ENCODE measurements at regions not wholly inside any gene's neighbourhood (a gene's known extent, or its start where the extent isn't known, plus 50 kb on each side); places are given as distances from the start of the nearest gene placed in this dataset.
A peak's percentile ranks its signal among the peaks of the same experiment; 100 is the strongest.

DNA sequence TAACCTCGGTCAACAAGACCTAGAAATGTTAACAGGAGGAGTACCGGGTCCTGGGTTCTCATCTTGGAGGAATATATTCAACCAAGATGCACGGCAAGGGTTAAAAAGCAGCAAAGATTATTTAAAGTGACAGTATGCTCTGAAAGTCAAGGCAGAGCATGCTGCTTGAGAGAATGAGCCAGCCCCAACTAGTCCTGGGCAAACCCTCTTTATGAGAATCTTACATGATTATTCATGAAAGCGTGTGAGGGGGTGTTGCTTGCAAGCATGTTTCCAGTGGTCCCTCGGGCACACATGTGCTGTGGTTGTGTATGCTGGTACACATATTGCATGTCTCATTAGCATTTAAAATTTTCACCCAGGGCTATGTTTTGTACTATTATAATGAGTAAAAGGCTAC is 1445.6 kb downstream of the SI start:
- no peaks in the 10 kb centered on the region for H3K4me1 ChIP-seq (ENCODE audit: insufficient read depth, low read length, severe bottlenecking)
- no peak overlapping the region for H3K9ac ChIP-seq (ENCODE audit: low read length)
- TF ChIP-seq EZH2 (IDR thresholded peaks at IDR 0.05; ENCODE audit: borderline replicate concordance, low read length), result no peak
- TF ChIP-seq, protein P1, sequence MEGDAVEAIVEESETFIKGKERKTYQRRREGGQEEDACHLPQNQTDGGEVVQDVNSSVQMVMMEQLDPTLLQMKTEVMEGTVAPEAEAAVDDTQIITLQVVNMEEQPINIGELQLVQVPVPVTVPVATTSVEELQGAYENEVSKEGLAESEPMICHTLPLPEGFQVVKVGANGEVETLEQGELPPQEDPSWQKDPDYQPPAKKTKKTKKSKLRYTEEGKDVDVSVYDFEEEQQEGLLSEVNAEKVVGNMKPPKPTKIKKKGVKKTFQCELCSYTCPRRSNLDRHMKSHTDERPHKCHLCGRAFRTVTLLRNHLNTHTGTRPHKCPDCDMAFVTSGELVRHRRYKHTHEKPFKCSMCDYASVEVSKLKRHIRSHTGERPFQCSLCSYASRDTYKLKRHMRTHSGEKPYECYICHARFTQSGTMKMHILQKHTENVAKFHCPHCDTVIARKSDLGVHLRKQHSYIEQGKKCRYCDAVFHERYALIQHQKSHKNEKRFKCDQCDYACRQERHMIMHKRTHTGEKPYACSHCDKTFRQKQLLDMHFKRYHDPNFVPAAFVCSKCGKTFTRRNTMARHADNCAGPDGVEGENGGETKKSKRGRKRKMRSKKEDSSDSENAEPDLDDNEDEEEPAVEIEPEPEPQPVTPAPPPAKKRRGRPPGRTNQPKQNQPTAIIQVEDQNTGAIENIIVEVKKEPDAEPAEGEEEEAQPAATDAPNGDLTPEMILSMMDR (IDR thresholded peaks at IDR 0.05; ENCODE audit: low read length), result no peak
- no peaks in the 10 kb centered on the region for H3K36me3 ChIP-seq (ENCODE audit: insufficient read depth, low read length)
- no peaks in the 10 kb centered on the region; the same call in 1 of the 2 replicates for H3K9me2 ChIP-seq (ENCODE audit: low read depth, low read length)
- H2AFZ ChIP-seq (ENCODE audit: low read length), result no peak overlapping the region
- no peak overlapping the region for H3K27ac ChIP-seq (ENCODE audit: low read depth, low read length, poor library complexity, severe bottlenecking)
- H4K20me1 ChIP-seq (ENCODE audit: insufficient read depth, low read length), result no peaks in the 10 kb centered on the region
- no peaks in the 10 kb centered on the region for H3K9me3 ChIP-seq (ENCODE audit: low read length)
- no peaks in the 10 kb centered on the region for H3K79me2 ChIP-seq (ENCODE audit: insufficient read depth, low read length)
- no peak overlapping the region for H3K4me3 ChIP-seq (ENCODE audit: low read depth, low read length, poor library complexity, severe bottlenecking)
- no peak overlapping the region for H3K4me2 ChIP-seq (ENCODE audit: low read length)
- H3K27me3 ChIP-seq (ENCODE audit: insufficient read depth, low read length), result no peaks in the 10 kb centered on the region
- no peaks in the 10 kb centered on the region for H3F3A ChIP-seq (ENCODE audit: insufficient read depth, low read length)

- TF ChIP-seq EZH2 (IDR thresholded peaks at IDR 0.05; ENCODE audit: borderline replicate concordance, low read length), result no peak
- TF ChIP-seq, protein P1 (IDR thresholded peaks at IDR 0.05; ENCODE audit: low read length), result no peak
- Histone ChIP-seq H3K9ac (ENCODE audit: low read length) (no peak overlapping the region), H3K9me2 (ENCODE audit: low read depth, low read length) (no peaks in the 10 kb centered on the region), H4K20me1 (ENCODE audit: insufficient read depth, low read length) (no peaks in the 10 kb centered on the region), H3K4me1 (ENCODE audit: insufficient read depth, low read length, severe bottlenecking) (no peaks in the 10 kb centered on the region), H2AFZ (ENCODE audit: low read length) (no peak overlapping the region), H3K36me3 (ENCODE audit: insufficient read depth, low read length) (no peaks in the 10 kb centered on the region), H3K9me3 (ENCODE audit: low read length) (no peaks in the 10 kb centered on the region), H3K27me3 (ENCODE audit: insufficient read depth, low read length) (no peaks in the 10 kb centered on the region), H3K4me2 (ENCODE audit: low read length) (no peak overlapping the region), H3K4me3 (ENCODE audit: low read depth, low read length, poor library complexity, severe bottlenecking) (no peak overlapping the region), H3F3A (ENCODE audit: insufficient read depth, low read length) (no peaks in the 10 kb centered on the region), H3K27ac (ENCODE audit: low read depth, low read length, poor library complexity, severe bottlenecking) (no peak overlapping the region), H3K79me2 (ENCODE audit: insufficient read depth, low read length) (no peaks in the 10 kb centered on the region)
Observed at GRCh38 chr3:163626753-163627152, 1451.5 kb downstream of the SI start.

GRCh38 chr3:163622384-163622783 is 1455.9 kb downstream of the SI start:
- no peak overlapping the region for H3K4me2 ChIP-seq (ENCODE audit: low read length)

More at GRCh38 chr3:163622384-163622783, 1455.9 kb downstream of the SI start:
- no peak overlapping the region for H3K9ac ChIP-seq (ENCODE audit: low read length)
- no peaks in the 10 kb centered on the region for H3K9me2 ChIP-seq (ENCODE audit: low read depth, low read length)
- H3K36me3 ChIP-seq (ENCODE audit: insufficient read depth, low read length), result no peaks in the 10 kb centered on the region
- H3K27me3 ChIP-seq (ENCODE audit: insufficient read depth, low read length), result no peaks in the 10 kb centered on the region
- TF ChIP-seq, protein P1 (IDR thresholded peaks at IDR 0.05; ENCODE audit: low read length), result peak; percentile 28; the same call in 1 of the 2 replicates
- TF ChIP-seq EZH2 (IDR thresholded peaks at IDR 0.05; ENCODE audit: borderline replicate concordance, low read length), result no peak
- no peak overlapping the region for H3K4me3 ChIP-seq (ENCODE audit: low read depth, low read length, poor library complexity, severe bottlenecking)
- H3K4me1 ChIP-seq (ENCODE audit: insufficient read depth, low read length, severe bottlenecking), result no peaks in the 10 kb centered on the region
- H3F3A ChIP-seq (ENCODE audit: insufficient read depth, low read length), result no peaks in the 10 kb centered on the region
- no peaks in the 10 kb centered on the region for H3K79me2 ChIP-seq (ENCODE audit: insufficient read depth, low read length)
- no peaks in the 10 kb centered on the region for H4K20me1 ChIP-seq (ENCODE audit: insufficient read depth, low read length)
- no peak overlapping the region for H3K27ac ChIP-seq (ENCODE audit: low read depth, low read length, poor library complexity, severe bottlenecking)
- no peaks in the 10 kb centered on the region for H3K9me3 ChIP-seq (ENCODE audit: low read length)
- H2AFZ ChIP-seq (ENCODE audit: low read length), result no peak overlapping the region
